Mesothelial cell of epicardium (in vitro differentiated cells): ENCODE measurements at regions not wholly inside any gene's neighbourhood (a gene's known extent, or its start where the extent isn't known, plus 50 kb on each side); places are given as distances from the start of the nearest gene placed in this dataset.

Experiments used
- DNase-seq, 2 experiments: peaks; one replicate each; pipeline ENCODE4 v3.0.0; 2021; ENCODE audit warnings: low spot score in 2 of 2; ENCODE audit not compliant: unreplicated experiment in 2 of 2
- H3K27ac Mint-ChIP-seq: 2 replicates; pipeline ENCODE4 v1.8.0; 2021; ENCODE audit warnings: mixed read lengths
- H3K27me3 Mint-ChIP-seq: 2 replicates; pipeline ENCODE4 v1.8.0; 2021; ENCODE audit warnings: low read depth, mixed read lengths
- H3K36me3 Mint-ChIP-seq: 2 replicates; pipeline ENCODE4 v1.8.0; 2021; ENCODE audit warnings: mixed read lengths
- H3K4me1 Mint-ChIP-seq: 2 replicates; pipeline ENCODE4 v1.8.0; 2021; ENCODE audit warnings: mixed read lengths
- H3K4me3 Mint-ChIP-seq: 2 replicates; pipeline ENCODE4 v1.8.0; 2021; ENCODE audit warnings: mild to moderate bottlenecking, moderate library complexity, mixed read lengths
- H3K9me3 Mint-ChIP-seq: 2 replicates; pipeline ENCODE4 v1.8.0; 2021; ENCODE audit warnings: mixed read lengths
- CTCF ChIP-seq: fragments of 200-600 bp; sonication (generic); IDR thresholded peaks from one replicate; pipeline ENCODE4 v1.5.0; 2021; ENCODE audit warnings: antibody characterized with exemption; ENCODE audit not compliant: unreplicated experiment

- H3K4me3 Mint-ChIP-seq = no peak overlapping the region
- DNase-seq = no peak
- no peak overlapping the region for H3K27ac Mint-ChIP-seq
- peaks cover 2% of the 10 kb centered on the region for H3K27me3 Mint-ChIP-seq
- TF ChIP-seq CTCF = no peak
- H3K4me1 Mint-ChIP-seq = no peaks in the 10 kb centered on the region
- no peaks in the 10 kb centered on the region for H3K36me3 Mint-ChIP-seq
- H3K9me3 Mint-ChIP-seq = no peaks in the 10 kb centered on the region
Observed at GRCh38 chr4:72987741-72988729, 81.5 kb downstream of the COX18 start.

- no peak overlapping the region for H3K4me3 Mint-ChIP-seq
- TF ChIP-seq CTCF = no peak
- H3K27me3 Mint-ChIP-seq = no peaks in the 10 kb centered on the region
- no peaks in the 10 kb centered on the region for H3K4me1 Mint-ChIP-seq
- no peak for DNase-seq
- H3K36me3 Mint-ChIP-seq = no peaks in the 10 kb centered on the region
- no peak overlapping the region for H3K27ac Mint-ChIP-seq
- H3K9me3 Mint-ChIP-seq = peaks cover 4% of the 10 kb centered on the region
Observed at GRCh38 chr4:72984351-72984750, 85.2 kb downstream of the COX18 start.

GRCh38 chr4:72983709-72984108, 85.8 kb downstream of the COX18 start:
- TF ChIP-seq CTCF = no peak
- Mint-ChIP-seq H3K36me3 (no peaks in the 10 kb centered on the region), H3K4me3 (no peak overlapping the region), H3K27me3 (peaks cover 2% of the 10 kb centered on the region), H3K4me1 (no peaks in the 10 kb centered on the region), H3K9me3 (peaks cover 4% of the 10 kb centered on the region), H3K27ac (no peak overlapping the region)
- no peak for DNase-seq

- Mint-ChIP-seq H3K4me3 (no peak overlapping the region), H3K4me1 (peaks cover 9% of the 10 kb centered on the region), H3K27me3 (peaks cover 10% of the 10 kb centered on the region), H3K9me3 (peaks cover 4% of the 10 kb centered on the region), H3K36me3 (no peaks in the 10 kb centered on the region), H3K27ac (no peak overlapping the region)
- TF ChIP-seq CTCF = no peak
- DNase-seq = no peak
Observed at GRCh38 chr4:72977936-72978485, 91.5 kb downstream of the COX18 start.

- DNase-seq = no peak
- no peak overlapping the region for H3K4me3 Mint-ChIP-seq
- TF ChIP-seq CTCF = no peak
- H3K9me3 Mint-ChIP-seq = peaks cover 13% of the 10 kb centered on the region
- H3K27me3 Mint-ChIP-seq = peaks cover 17% of the 10 kb centered on the region
- peaks cover 9% of the 10 kb centered on the region for H3K4me1 Mint-ChIP-seq
- H3K27ac Mint-ChIP-seq = no peak overlapping the region
- no peaks in the 10 kb centered on the region for H3K36me3 Mint-ChIP-seq
Observed at GRCh38 chr4:72975488-72975784, 94.1 kb downstream of the COX18 start.
